ENCODE measurements at regions not wholly inside any gene's neighbourhood (a gene's known extent, or its start where the extent isn't known, plus 50 kb on each side); places are given as distances from the start of the nearest gene placed in this dataset.

GRCh38 chr20:60224914-60225313, 266.7 kb downstream of the CDH26 start:
- TF ChIP-seq CTCF (IDR thresholded peaks at IDR 0.05) (no peak; the same call in 2 of the 3 replicates), EP300 (IDR thresholded peaks at IDR 0.05) (no peak), USF2 (IDR thresholded peaks at IDR 0.05) (no peak), MAX (IDR thresholded peaks at IDR 0.05) (no peak), POLR2A (IDR thresholded peaks at IDR 0.05; ENCODE audit: low read length) (no peak), KDM1A (IDR thresholded peaks at IDR 0.05; ENCODE audit: low read depth) (no peak), ZFP36 (IDR thresholded peaks at IDR 0.05; ENCODE audit: borderline replicate concordance, partially characterized antibody) (no peak), GATA3 (IDR thresholded peaks at IDR 0.05; ENCODE audit: borderline replicate concordance) (no peak)
